Neural progenitor cell (in vitro differentiated cells): ENCODE measurements at regions not wholly inside any gene's neighbourhood (a gene's known extent, or its start where the extent isn't known, plus 50 kb on each side); places are given as distances from the start of the nearest gene placed in this dataset.
"Not testable (repeated sequence)": the region's sequence is repeated elsewhere in the genome, so short reads cannot be mapped to it uniquely, and the experiment has no call there.

Source experiments
- DNase-seq: peaks from one replicate; pipeline ENCODE4 v3.0.0-alpha.2; 2016; ENCODE audit warnings: low spot score
- H2AFZ ChIP-seq: fragments of 200-600 bp; sonication (generic); replicated peaks from 2 replicates; pipeline ENCODE4 v1.6.1; 2016; ENCODE audit warnings: antibody characterized with exemption
- H3F3A ChIP-seq: fragments of 200-600 bp; sonication (generic); 2 replicates; pipeline ENCODE4 v1.6.1; 2016; ENCODE audit warnings: antibody characterized with exemption, low read depth
- H3K27ac ChIP-seq: fragments of 200-600 bp; sonication (generic); 2 replicates; pipeline ENCODE4 v1.5.1; 2016; ENCODE audit warnings: mild to moderate bottlenecking
- H3K27me3 ChIP-seq: fragments of 200-600 bp; sonication (generic); 2 replicates; pipeline ENCODE4 v1.6.1; 2016; ENCODE audit warnings: mild to moderate bottlenecking, moderate library complexity
- H3K36me3 ChIP-seq: fragments of 200-600 bp; sonication (generic); 2 replicates; pipeline ENCODE4 v1.5.1; 2016
- H3K4me1 ChIP-seq: fragments of 200-600 bp; sonication (generic); 2 replicates; pipeline ENCODE4 v1.6.1; 2016; ENCODE audit warnings: mixed run types
- H3K4me2 ChIP-seq: fragments of 200-600 bp; sonication (generic); 2 replicates; pipeline ENCODE4 v1.6.1; 2016
- H3K4me3 ChIP-seq: fragments of 200-600 bp; sonication (generic); 2 replicates; pipeline ENCODE4 v1.5.1; 2016
- H3K79me2 ChIP-seq: fragments of 200-600 bp; sonication (generic); 2 replicates; pipeline ENCODE4 v1.6.1; 2016; ENCODE audit warnings: low read depth
- H3K9ac ChIP-seq: fragments of 200-600 bp; sonication (generic); 2 replicates; pipeline ENCODE4 v1.6.1; 2016
- H3K9me3 ChIP-seq: fragments of 200-600 bp; sonication (generic); 2 replicates; pipeline ENCODE4 v1.5.1; 2016; ENCODE audit warnings: low read depth
- H4K20me1 ChIP-seq: fragments of 200-600 bp; sonication (generic); 2 replicates; pipeline ENCODE4 v1.6.1; 2016; ENCODE audit warnings: low read depth
- H3K27ac Mint-ChIP-seq: 3 replicates; pipeline ENCODE4 v1.8.0; 2021; ENCODE audit warnings: mixed read lengths
- H3K27me3 Mint-ChIP-seq: 2 replicates; pipeline ENCODE4 v1.8.0; 2022; ENCODE audit warnings: low read depth, mild to moderate bottlenecking, inconsistent platforms, moderate library complexity, mixed read lengths; ENCODE audit not compliant: insufficient read depth
- H3K36me3 Mint-ChIP-seq: 3 replicates; pipeline ENCODE4 v1.8.0; 2021; ENCODE audit warnings: mixed read lengths
- H3K4me1 Mint-ChIP-seq: 3 replicates; pipeline ENCODE4 v1.8.0; 2021; ENCODE audit warnings: mixed read lengths
- H3K4me3 Mint-ChIP-seq: 3 replicates; pipeline ENCODE4 v1.8.0; 2021; ENCODE audit warnings: mild to moderate bottlenecking, moderate library complexity, mixed read lengths
- H3K9me3 Mint-ChIP-seq: 3 replicates; pipeline ENCODE4 v1.8.0; 2020; ENCODE audit warnings: mixed read lengths
- CTCF ChIP-seq: fragments of 200-600 bp; sonication (generic); IDR thresholded peaks from 2 replicates; pipeline ENCODE4 v1.5.1; 2017; ENCODE audit warnings: antibody characterized with exemption, mild to moderate bottlenecking
- EZH2 ChIP-seq: fragments of 200-600 bp; sonication (generic); IDR thresholded peaks from 2 replicates; pipeline ENCODE4 v1.6.1; 2017; ENCODE audit warnings: antibody characterized with exemption, mild to moderate bottlenecking, moderate library complexity
- EZH2phosphoT487 ChIP-seq: fragments of 200-600 bp; sonication (generic); IDR thresholded peaks from 2 replicates; pipeline ENCODE4 v1.6.1; 2017; ENCODE audit warnings: antibody characterized with exemption

- Mint-ChIP-seq H3K27me3 (peaks cover 6% of the 10 kb centered on the region), H3K9me3 (no peaks in the 10 kb centered on the region), H3K4me1 (peaks cover 5% of the 10 kb centered on the region), H3K27ac (no peak overlapping the region), H3K4me3 (no peak overlapping the region), H3K36me3 (no peaks in the 10 kb centered on the region)
- Histone ChIP-seq H3K36me3 (no peaks in the 10 kb centered on the region), H3K4me3 (no peak overlapping the region), H3K4me2 (no peak overlapping the region), H4K20me1 (no peaks in the 10 kb centered on the region), H3K27me3 (no peaks in the 10 kb centered on the region), H3K9me3 (no peaks in the 10 kb centered on the region), H3F3A (no peaks in the 10 kb centered on the region), H3K27ac (no peak overlapping the region), H3K4me1 (no peaks in the 10 kb centered on the region), H3K79me2 (no peaks in the 10 kb centered on the region), H3K9ac (no peak overlapping the region), H2AFZ (no peak overlapping the region)
- DNase-seq: no peak
- TF ChIP-seq CTCF (no peak), EZH2phosphoT487 (no peak), EZH2 (no peak)
Measured at GRCh38 chr2:131641414-131642206, 113.9 kb downstream of the CCDC74A start.

- not testable (repeated sequence) for H3K36me3 ChIP-seq, H3K79me2 ChIP-seq, H2AFZ ChIP-seq, H3K9ac ChIP-seq, DNase-seq, H4K20me1 ChIP-seq, H3K9me3 Mint-ChIP-seq, H3K27ac Mint-ChIP-seq, H3K27me3 Mint-ChIP-seq, H3F3A ChIP-seq, H3K4me3 Mint-ChIP-seq, H3K4me2 ChIP-seq, H3K4me1 ChIP-seq, H3K36me3 Mint-ChIP-seq, H3K9me3 ChIP-seq, H3K27ac ChIP-seq, H3K4me1 Mint-ChIP-seq, H3K4me3 ChIP-seq, H3K27me3 ChIP-seq
Measured at GRCh38 chr2:131643180-131643579, 115.5 kb downstream of the CCDC74A start.

GRCh38 chr2:131645177-131645765, 117.6 kb downstream of the CCDC74A start:
- no peaks in the 10 kb centered on the region for H3F3A ChIP-seq
- no peaks in the 10 kb centered on the region for H4K20me1 ChIP-seq
- no peak overlapping the region for H3K27ac ChIP-seq
- H3K4me3 ChIP-seq: no peak overlapping the region
- DNase-seq: no peak
- no peaks in the 10 kb centered on the region for H3K79me2 ChIP-seq
- H3K36me3 Mint-ChIP-seq: no peaks in the 10 kb centered on the region
- no peaks in the 10 kb centered on the region for H3K36me3 ChIP-seq
- TF ChIP-seq CTCF (no peak), EZH2phosphoT487 (no peak), EZH2 (no peak)
- H3K4me3 Mint-ChIP-seq: no peak overlapping the region
- peaks cover 5% of the 10 kb centered on the region for H3K4me1 Mint-ChIP-seq
- H3K9me3 ChIP-seq: no peaks in the 10 kb centered on the region
- H3K9me3 Mint-ChIP-seq: no peaks in the 10 kb centered on the region
- H3K27me3 ChIP-seq: peaks cover 5% of the 10 kb centered on the region
- no peak overlapping the region for H2AFZ ChIP-seq
- H3K9ac ChIP-seq: no peak overlapping the region
- no peak overlapping the region for H3K27ac Mint-ChIP-seq
- no peak overlapping the region for H3K4me2 ChIP-seq
- H3K27me3 Mint-ChIP-seq: peaks cover 8% of the 10 kb centered on the region
- H3K4me1 ChIP-seq: no peaks in the 10 kb centered on the region

GRCh38 chr2:131646220-131646619, 118.5 kb downstream of the CCDC74A start:
- not testable (repeated sequence) for H4K20me1 ChIP-seq, H3K9ac ChIP-seq, H3F3A ChIP-seq, H3K27me3 Mint-ChIP-seq, H3K4me2 ChIP-seq, H3K36me3 ChIP-seq, H3K4me3 ChIP-seq, H3K4me3 Mint-ChIP-seq, H3K9me3 Mint-ChIP-seq, H3K27me3 ChIP-seq, H3K4me1 Mint-ChIP-seq, H2AFZ ChIP-seq, H3K4me1 ChIP-seq, H3K27ac Mint-ChIP-seq, DNase-seq, H3K9me3 ChIP-seq, H3K36me3 Mint-ChIP-seq, H3K27ac ChIP-seq, H3K79me2 ChIP-seq
